ENCODE measurements at regions not wholly inside any gene's neighbourhood (a gene's known extent, or its start where the extent isn't known, plus 50 kb on each side); places are given as distances from the start of the nearest gene placed in this dataset.

DNA sequence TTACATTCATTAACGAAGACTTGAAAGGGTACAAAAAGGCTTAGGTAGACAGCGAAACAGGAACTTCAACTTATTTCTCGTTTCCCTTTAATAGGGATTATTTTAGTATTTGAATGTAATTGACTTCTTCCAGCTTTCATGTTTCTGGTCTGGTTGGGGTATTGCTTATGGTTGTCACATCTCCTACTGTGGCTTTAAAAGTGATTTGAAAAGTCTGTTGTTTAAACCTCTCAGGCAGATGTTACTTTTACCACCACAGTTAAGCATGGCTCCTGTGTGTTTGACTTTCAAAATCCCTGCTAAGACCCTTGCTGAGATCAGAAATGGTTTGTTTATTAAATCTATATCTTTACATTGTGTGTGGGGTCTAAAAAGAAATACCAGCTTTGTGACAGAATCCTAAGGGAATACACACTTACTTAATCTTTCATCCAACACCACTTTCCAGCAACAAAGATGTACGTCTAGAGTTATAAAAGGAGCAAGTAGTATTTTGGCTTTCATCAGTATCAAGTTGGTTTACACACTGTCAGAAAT is 661.2 kb downstream of the FAT4 start:
- no peak for DNase-seq

GRCh38 chr4:125979950-125980349 is 665.2 kb downstream of the FAT4 start:
- DNase-seq: no peak

GRCh38 chr4:125983168-125983567 is 668.4 kb downstream of the FAT4 start:
- no peak for DNase-seq

DNA sequence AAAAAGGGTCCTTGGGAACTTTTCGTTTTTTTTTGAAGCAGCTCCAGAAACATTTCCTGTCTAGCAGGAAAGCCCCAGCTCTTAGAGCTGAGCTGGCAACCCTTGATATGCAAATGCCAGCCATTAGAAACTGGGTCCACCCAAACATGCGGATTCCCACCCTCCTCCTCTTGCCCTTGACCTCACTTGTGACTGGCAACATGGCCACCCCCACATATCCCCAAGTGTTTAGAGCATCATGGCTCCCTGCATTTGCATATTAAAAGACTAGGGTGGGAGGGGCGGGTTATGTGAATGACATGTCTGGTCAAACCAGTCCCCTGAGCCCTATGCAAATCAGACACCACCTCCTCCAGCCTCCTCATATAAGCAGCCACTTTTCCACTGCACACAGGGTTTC is 671.1 kb downstream of the FAT4 start:
- no peak for DNase-seq

DNA sequence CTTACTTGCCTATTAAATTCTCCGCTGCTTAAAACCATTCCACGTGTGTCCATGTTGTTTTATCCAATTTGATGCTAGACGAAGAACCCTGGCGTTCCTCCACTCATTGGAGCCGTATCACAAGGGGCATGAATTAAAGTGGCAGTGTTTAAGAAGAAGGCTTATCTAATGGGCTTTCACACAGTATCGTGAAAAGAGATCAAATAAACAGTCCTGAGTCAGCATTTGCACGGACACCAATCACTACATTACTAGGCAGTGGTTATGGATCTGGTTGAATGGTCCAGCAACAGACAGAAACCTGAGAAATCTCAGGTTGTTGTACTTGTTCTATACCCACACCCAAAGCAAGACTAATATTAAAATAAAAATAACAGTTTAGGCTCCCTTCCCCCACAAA is 671.6 kb downstream of the FAT4 start:
- DNase-seq: no peak

DNA sequence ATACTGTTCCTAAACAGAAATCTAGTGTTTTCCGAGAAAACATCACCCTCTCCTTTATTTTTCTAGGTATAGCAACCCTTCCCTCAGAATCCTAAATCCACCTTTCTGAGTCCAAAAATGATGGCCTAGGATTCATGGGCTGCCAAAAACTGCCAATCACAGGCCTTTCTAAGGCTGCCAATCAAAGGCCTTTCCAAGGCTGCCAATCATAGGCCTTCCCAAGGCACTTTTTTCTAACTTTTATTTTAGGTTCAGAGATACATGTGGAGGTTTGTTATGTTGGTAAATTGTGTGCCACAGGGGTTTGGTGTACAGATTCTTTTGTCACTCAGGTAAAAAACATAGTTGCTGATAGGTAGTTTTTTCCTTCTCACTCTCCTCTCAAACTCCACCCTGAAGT is 673.7 kb downstream of the FAT4 start:
- DNase-seq: no peak

- no peak for DNase-seq
These were observed 676.6 kb downstream of the FAT4 start for GRCh38 chr4:125991398-125991797.

DNA sequence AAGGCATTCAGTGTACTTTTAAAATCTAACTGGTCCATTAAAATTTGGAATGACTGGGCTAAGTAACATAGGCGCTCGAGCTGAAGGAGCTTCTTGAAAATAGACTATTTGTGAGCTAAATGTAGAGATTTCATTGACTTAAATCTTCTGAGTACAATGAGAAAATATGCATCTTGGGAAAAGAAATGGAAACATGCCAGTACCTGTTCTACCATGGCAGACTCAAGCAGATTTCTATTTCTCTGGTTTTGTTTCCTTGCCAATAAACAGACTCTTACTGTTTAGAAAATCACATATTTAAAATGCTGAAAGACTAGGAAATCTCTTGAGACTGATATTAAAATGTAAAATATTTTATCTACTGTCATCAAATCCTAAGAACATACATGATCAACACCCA is 678.1 kb downstream of the FAT4 start:
- DNase-seq: no peak

- DNase-seq: no peak
These were observed 679.3 kb downstream of the FAT4 start for GRCh38 chr4:125994024-125994423.

GRCh38 chr4:125994430-125994829 is 679.7 kb downstream of the FAT4 start:
- no peak for DNase-seq

GRCh38 chr4:126004941-126005340 is 690.2 kb downstream of the FAT4 start:
- no peak for DNase-seq

- DNase-seq: no peak
These were observed 692.4 kb downstream of the FAT4 start for GRCh38 chr4:126007142-126007541.

- DNase-seq: no peak
These were observed 698.0 kb downstream of the FAT4 start for GRCh38 chr4:126012691-126013290.

DNA sequence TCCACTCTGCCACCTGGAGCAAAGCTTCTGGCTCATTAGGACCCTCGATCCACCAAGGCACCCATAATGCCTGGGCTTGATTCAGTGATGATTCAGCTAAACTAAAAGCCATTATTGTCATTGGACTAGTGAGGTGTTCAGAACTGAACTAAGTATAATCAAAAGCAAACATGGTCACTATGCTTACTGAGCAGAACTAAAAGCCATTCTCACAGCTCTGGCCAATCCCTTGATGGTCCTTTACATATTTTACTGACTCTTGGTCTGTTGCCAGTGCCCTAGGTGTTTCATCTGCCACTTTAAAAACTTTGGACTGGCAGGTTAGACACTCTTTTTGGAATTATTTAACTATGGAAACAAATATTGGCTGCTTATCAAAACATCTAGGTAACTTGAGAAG is 703.5 kb downstream of the FAT4 start:
- DNase-seq: no peak

GRCh38 chr4:126023896-126024295 is 709.1 kb downstream of the FAT4 start:
- DNase-seq: no peak

- no peak for DNase-seq
These were observed 712.8 kb downstream of the FAT4 start for GRCh38 chr4:126027601-126028000.

DNA sequence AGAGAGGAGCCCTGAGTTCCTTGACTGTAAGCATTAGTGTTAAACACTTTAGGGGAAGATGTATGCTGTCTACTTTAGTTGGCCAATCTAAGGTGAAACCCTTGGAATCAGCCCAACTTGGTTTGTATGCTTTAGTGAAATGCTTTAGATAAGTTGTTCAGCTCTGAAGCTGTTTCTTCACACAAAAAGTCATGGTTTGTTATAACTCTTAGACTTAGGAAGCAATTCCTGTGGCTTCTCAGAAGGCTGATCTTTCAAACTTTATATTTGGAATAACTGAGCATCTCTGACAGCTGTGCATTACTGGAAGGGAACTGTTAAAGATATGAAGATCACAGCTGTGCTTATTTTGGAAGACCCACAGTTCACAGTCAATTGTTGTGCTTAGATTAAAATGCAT is 714.1 kb downstream of the FAT4 start:
- DNase-seq: no peak

DNA sequence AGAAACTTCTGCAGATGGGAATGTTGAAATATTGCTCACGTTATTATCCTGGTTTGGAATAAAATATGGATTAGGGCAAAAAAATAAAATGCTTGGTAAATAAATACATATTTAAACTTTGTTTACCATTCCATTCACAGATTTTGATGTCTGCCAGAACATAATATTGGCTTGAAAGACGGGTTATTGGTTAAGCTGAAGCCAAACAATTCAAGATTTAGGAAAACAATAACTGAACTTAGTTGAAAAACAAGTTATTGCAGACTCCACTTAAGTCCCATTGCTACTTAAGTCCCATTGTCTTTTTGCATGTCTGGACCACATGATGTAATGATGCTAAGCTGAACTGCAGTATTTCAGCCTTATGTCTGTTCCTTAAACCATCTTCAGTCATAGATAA is 722.5 kb downstream of the FAT4 start:
- no peak for DNase-seq

DNA sequence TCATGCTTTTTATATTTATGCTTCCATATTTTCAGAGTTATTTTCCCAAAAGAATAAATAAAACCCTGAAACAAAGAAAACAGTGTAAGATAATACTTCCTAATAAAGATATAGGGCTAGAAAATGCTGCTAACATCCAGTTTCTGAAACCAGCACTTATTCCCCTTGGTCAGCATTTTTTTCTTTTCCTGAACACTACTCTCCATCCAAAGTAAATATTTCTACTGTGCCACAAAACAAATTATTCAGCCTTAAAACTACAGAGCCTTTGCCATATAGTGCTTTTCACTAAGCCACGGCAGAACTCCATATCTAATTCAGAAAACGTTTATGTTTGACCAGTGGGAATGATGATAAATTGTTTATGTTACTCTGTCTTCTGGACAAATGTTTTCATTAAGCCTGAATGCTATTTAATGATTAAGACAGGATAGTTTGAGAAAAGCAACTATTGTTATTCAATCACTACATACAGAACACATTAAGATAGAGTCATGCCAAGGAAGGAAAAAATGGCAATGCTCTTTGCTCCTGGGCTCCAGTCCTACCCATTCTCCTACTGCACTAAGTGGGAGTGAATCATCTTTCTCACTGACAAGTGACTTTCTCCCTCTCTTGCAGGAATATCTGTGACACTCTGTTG is 723.9 kb downstream of the FAT4 start:
- DNase-seq: no peak

DNA sequence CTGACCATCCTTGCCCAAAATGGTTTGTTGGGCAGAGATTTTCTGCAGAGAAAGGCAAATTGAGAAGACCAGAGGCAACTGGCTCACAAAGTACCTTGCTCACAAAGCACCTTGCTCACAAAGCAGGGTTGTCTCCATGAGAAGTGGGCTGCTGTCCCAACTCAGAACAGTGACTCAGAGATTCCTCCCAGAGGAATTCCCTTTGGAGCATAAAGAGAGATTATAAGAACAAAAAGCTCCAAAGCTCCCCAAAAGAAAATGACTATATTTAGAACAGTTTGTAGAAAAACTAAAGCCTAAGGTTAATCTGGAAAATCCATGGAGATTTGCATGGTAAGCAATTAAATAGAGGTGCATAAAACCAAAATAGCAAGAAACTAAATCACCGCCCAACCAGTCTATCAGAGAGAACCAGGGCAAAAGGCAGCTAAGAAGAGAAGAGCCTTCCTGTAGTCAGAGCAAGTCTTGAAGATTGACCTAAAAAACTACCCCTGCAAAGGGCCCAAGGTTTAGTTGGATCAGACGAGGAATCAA is 731.4 kb downstream of the FAT4 start:
- no peak for DNase-seq

GRCh38 chr4:126047114-126047513 is 732.4 kb downstream of the FAT4 start:
- DNase-seq: no peak

DNA sequence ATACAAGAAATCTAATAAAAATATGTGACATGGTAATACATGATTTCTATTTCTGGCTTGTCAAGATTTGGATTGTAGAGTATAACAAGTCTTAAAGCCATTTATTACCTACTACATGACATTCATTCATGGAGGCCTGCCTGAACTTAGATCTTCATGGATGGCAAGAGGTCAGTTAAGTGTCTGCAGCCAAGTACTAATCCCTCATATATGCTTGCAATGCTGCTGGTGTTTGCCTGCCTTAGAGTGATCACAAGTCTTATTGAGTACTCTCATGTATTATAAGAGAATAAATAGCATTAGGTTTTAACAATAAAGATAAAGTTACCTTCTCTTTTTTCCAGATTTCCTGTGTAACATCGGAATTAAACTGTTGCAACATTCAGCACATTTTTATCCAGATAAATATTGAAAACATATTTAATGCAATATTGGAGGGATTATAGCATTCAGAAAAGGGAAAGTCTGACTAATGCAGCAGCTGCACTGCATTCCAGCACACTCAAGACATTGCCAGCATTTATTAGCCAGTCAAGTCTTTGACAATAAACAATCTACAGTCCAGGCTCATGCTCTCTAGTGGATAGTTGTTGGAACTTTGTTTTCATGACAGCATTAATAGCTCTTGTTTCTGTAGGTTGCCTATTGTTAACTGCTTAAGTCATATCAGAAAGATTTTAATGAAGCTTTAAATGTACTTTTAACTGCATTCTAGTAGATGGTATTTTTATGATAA is 737.1 kb downstream of the FAT4 start:
- no peak for DNase-seq

DNA sequence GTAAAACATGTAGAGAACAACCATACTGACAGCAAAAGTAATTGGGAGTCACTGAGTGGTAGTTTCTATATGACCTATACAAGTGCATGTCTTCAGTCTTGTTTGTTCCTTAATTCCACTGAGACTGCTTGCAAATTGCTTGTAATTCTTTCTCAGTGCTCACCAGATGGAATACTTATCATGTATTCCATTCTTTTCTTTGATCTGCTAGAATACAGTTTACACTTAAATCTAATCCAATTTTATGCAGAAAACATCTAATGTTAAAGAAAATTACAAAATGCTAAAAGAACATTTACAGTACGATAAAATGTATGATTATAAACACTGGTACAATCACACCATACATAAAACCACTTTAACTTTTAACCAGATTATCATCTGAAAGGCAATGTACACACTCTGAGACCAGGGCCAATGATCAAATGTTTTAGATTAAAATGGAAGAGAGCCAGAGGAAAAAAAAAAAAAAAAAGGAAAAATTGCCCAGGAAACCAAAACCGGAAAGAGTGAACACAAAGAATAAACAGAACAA is 741.4 kb downstream of the FAT4 start:
- DNase-seq: no peak

DNA sequence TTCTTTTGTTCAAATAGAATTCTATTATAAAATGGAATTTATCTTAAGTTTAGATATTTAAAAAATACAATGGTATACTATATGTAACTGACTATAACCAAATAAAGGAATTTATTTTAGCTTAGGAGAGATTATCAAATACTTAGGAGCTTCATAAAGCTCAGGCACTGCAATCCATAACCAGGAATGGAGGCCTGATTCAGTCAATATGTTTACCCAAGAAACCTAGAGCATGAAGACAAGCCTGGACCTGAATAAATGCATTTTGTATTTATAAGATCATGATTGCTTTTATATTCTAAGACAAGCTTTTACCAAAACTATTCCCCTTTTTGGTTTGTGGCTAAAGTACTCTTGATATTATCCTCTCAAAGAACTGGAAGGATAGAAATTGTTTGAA is 742.6 kb downstream of the FAT4 start:
- no peak for DNase-seq

All from stimulated activated CD4-positive, alpha-beta T cell treated with anti-CD3 and anti-CD28 coated beads, Interleukin-2, amount 100 ng/mL, for 48 hours (primary cell).